Hypothalamus (tissue), 51 donors: ENCODE measurements at regions not wholly inside any gene's neighbourhood (a gene's known extent, or its start where the extent isn't known, plus 50 kb on each side); places are given as distances from the start of the nearest gene placed in this dataset.

Experiments
- DNase-seq, 51 donors: peaks; one replicate each; lab custom pipeline; 2025; lab: John Stamatoyannopoulos, UW

- no peak for DNase-seq
Measured at GRCh38 chr4:114495471-114495928, 103.1 kb upstream of the UGT8 start.

- no peak for DNase-seq
Measured at GRCh38 chr4:114497116-114497515, 101.5 kb upstream of the UGT8 start.

- no peak for DNase-seq
Measured at GRCh38 chr4:114509340-114509739, 89.3 kb upstream of the UGT8 start.

GRCh38 chr4:114512595-114513295, 85.9 kb upstream of the UGT8 start:
- no peak for DNase-seq

GRCh38 chr4:114519368-114519767, 79.2 kb upstream of the UGT8 start:
- DNase-seq: peak in 5 of 51 donors; percentile 1 to 41 (median 8)

- DNase-seq: no peak
Measured at GRCh38 chr4:114527170-114527569, 71.4 kb upstream of the UGT8 start.

GRCh38 chr4:114527637-114528036, 71.0 kb upstream of the UGT8 start:
- no peak for DNase-seq

- DNase-seq: peak in 2 of 51 donors; percentile 20 to 31
Measured at GRCh38 chr4:114535725-114536124, 62.9 kb upstream of the UGT8 start.

- DNase-seq: no peak
Measured at GRCh38 chr4:114537352-114537751, 61.3 kb upstream of the UGT8 start.

GRCh38 chr4:114538012-114538617, 60.5 kb upstream of the UGT8 start:
- no peak for DNase-seq

- no peak for DNase-seq
Measured at GRCh38 chr4:114539985-114540384, 58.6 kb upstream of the UGT8 start.

GRCh38 chr4:114547340-114548134, 51.1 kb upstream of the UGT8 start:
- DNase-seq: no peak
